ENCODE measurements at regions not wholly inside any gene's neighbourhood (a gene's known extent, or its start where the extent isn't known, plus 50 kb on each side); places are given as distances from the start of the nearest gene placed in this dataset.

GRCh38 chr7:26071622-26072456 is 80.2 kb upstream of the NFE2L3 start:
- no peak for FAIRE-seq
- DNase-seq (ENCODE audit: insufficient read length, low spot score): no peak
- no peak for TF ChIP-seq SPI1 (IDR thresholded peaks at IDR 0.05; ENCODE audit: low read depth, low read length)
- TF ChIP-seq TAF1 (IDR thresholded peaks at IDR 0.05; ENCODE audit: low read depth, low read length): no peak
- TF ChIP-seq PAX5 (IDR thresholded peaks at IDR 0.05; ENCODE audit: insufficient read depth, low read length, severe bottlenecking): no peak
- no peak for TF ChIP-seq POU2F2 (IDR thresholded peaks at IDR 0.05; ENCODE audit: low read depth, low read length)
- TF ChIP-seq POLR2A (IDR thresholded peaks at IDR 0.05; ENCODE audit: low read depth, low read length): no peak

- TF ChIP-seq SPI1 (IDR thresholded peaks at IDR 0.05; ENCODE audit: low read depth, low read length): no peak
- TF ChIP-seq PAX5 (IDR thresholded peaks at IDR 0.05; ENCODE audit: insufficient read depth, low read length, severe bottlenecking): no peak
- no peak for TF ChIP-seq POU2F2 (IDR thresholded peaks at IDR 0.05; ENCODE audit: low read depth, low read length)
- no peak for TF ChIP-seq TAF1 (IDR thresholded peaks at IDR 0.05; ENCODE audit: low read depth, low read length)
- no peak for TF ChIP-seq POLR2AphosphoS5 (IDR thresholded peaks at IDR 0.05; ENCODE audit: low read depth, low read length)
- no peak for TF ChIP-seq POLR2A (IDR thresholded peaks at IDR 0.05; ENCODE audit: low read depth, low read length)
- DNase-seq (ENCODE audit: insufficient read length, low spot score) (no peak), FAIRE-seq (no peak)
These were observed 79.0 kb upstream of the NFE2L3 start for GRCh38 chr7:26073041-26073440.

GRCh38 chr7:26074919-26075318 is 77.1 kb upstream of the NFE2L3 start:
- FAIRE-seq: no peak
- TF ChIP-seq POU2F2 (IDR thresholded peaks at IDR 0.05; ENCODE audit: low read depth, low read length): no peak
- TF ChIP-seq PAX5 (IDR thresholded peaks at IDR 0.05; ENCODE audit: insufficient read depth, low read length, severe bottlenecking): no peak
- no peak for TF ChIP-seq POLR2A (IDR thresholded peaks at IDR 0.05; ENCODE audit: low read depth, low read length)
- no peak for TF ChIP-seq TAF1 (IDR thresholded peaks at IDR 0.05; ENCODE audit: low read depth, low read length)
- TF ChIP-seq SPI1 (IDR thresholded peaks at IDR 0.05; ENCODE audit: low read depth, low read length): no peak
- no peak for TF ChIP-seq POLR2AphosphoS5 (IDR thresholded peaks at IDR 0.05; ENCODE audit: low read depth, low read length)

GRCh38 chr7:26076691-26077090 is 75.3 kb upstream of the NFE2L3 start:
- TF ChIP-seq TAF1 (IDR thresholded peaks at IDR 0.05; ENCODE audit: low read depth, low read length) (no peak), POU2F2 (IDR thresholded peaks at IDR 0.05; ENCODE audit: low read depth, low read length) (no peak), PAX5 (IDR thresholded peaks at IDR 0.05; ENCODE audit: insufficient read depth, low read length, severe bottlenecking) (no peak), POLR2A (IDR thresholded peaks at IDR 0.05; ENCODE audit: low read depth, low read length) (no peak)
- FAIRE-seq (no peak), DNase-seq (ENCODE audit: insufficient read length, low spot score) (no peak)

More at GRCh38 chr7:26074919-26075318, 77.1 kb upstream of the NFE2L3 start:
- DNase-seq (ENCODE audit: insufficient read length, low spot score): no peak

GRCh38 chr7:26078437-26079336 is 73.3 kb upstream of the NFE2L3 start:
- DNase-seq (ENCODE audit: insufficient read length, low spot score) (peak; percentile 47), FAIRE-seq (peak; percentile 96)
- no peak for TF ChIP-seq POU2F2 (IDR thresholded peaks at IDR 0.05; ENCODE audit: low read depth, low read length)
- TF ChIP-seq PAX5 (IDR thresholded peaks at IDR 0.05; ENCODE audit: insufficient read depth, low read length, severe bottlenecking): no peak
- TF ChIP-seq TAF1 (IDR thresholded peaks at IDR 0.05; ENCODE audit: low read depth, low read length): no peak
- no peak for TF ChIP-seq POLR2AphosphoS5 (IDR thresholded peaks at IDR 0.05; ENCODE audit: low read depth, low read length)
- no peak for TF ChIP-seq SPI1 (IDR thresholded peaks at IDR 0.05; ENCODE audit: low read depth, low read length)
- no peak for TF ChIP-seq POLR2A (IDR thresholded peaks at IDR 0.05; ENCODE audit: low read depth, low read length)

GRCh38 chr7:26081638-26082037 is 70.4 kb upstream of the NFE2L3 start:
- no peak for TF ChIP-seq PAX5 (IDR thresholded peaks at IDR 0.05; ENCODE audit: insufficient read depth, low read length, severe bottlenecking)
- TF ChIP-seq POU2F2 (IDR thresholded peaks at IDR 0.05; ENCODE audit: low read depth, low read length): no peak
- TF ChIP-seq POLR2AphosphoS5 (IDR thresholded peaks at IDR 0.05; ENCODE audit: low read depth, low read length): no peak
- TF ChIP-seq TAF1 (IDR thresholded peaks at IDR 0.05; ENCODE audit: low read depth, low read length): no peak
- TF ChIP-seq POLR2A (IDR thresholded peaks at IDR 0.05; ENCODE audit: low read depth, low read length): no peak
- FAIRE-seq: no peak
- no peak for DNase-seq (ENCODE audit: insufficient read length, low spot score)

GRCh38 chr7:26083113-26083512 is 68.9 kb upstream of the NFE2L3 start:
- DNase-seq (ENCODE audit: insufficient read length, low spot score): no peak
- no peak for FAIRE-seq

GRCh38 chr7:26084418-26084817 is 67.6 kb upstream of the NFE2L3 start:
- FAIRE-seq: no peak
- TF ChIP-seq POLR2AphosphoS5 (IDR thresholded peaks at IDR 0.05; ENCODE audit: low read depth, low read length) (no peak), SPI1 (IDR thresholded peaks at IDR 0.05; ENCODE audit: low read depth, low read length) (no peak), PAX5 (IDR thresholded peaks at IDR 0.05; ENCODE audit: insufficient read depth, low read length, severe bottlenecking) (no peak), POLR2A (IDR thresholded peaks at IDR 0.05; ENCODE audit: low read depth, low read length) (no peak), TAF1 (IDR thresholded peaks at IDR 0.05; ENCODE audit: low read depth, low read length) (no peak), POU2F2 (IDR thresholded peaks at IDR 0.05; ENCODE audit: low read depth, low read length) (no peak)
- no peak for DNase-seq (ENCODE audit: insufficient read length, low spot score)

More at GRCh38 chr7:26083113-26083512, 68.9 kb upstream of the NFE2L3 start:
- TF ChIP-seq TAF1 (IDR thresholded peaks at IDR 0.05; ENCODE audit: low read depth, low read length) (no peak), PAX5 (IDR thresholded peaks at IDR 0.05; ENCODE audit: insufficient read depth, low read length, severe bottlenecking) (no peak), SPI1 (IDR thresholded peaks at IDR 0.05; ENCODE audit: low read depth, low read length) (no peak), POLR2AphosphoS5 (IDR thresholded peaks at IDR 0.05; ENCODE audit: low read depth, low read length) (no peak), POLR2A (IDR thresholded peaks at IDR 0.05; ENCODE audit: low read depth, low read length) (no peak), POU2F2 (IDR thresholded peaks at IDR 0.05; ENCODE audit: low read depth, low read length) (no peak)

- no peak for FAIRE-seq
- TF ChIP-seq SPI1 (IDR thresholded peaks at IDR 0.05; ENCODE audit: low read depth, low read length) (no peak), POLR2A (IDR thresholded peaks at IDR 0.05; ENCODE audit: low read depth, low read length) (no peak), TAF1 (IDR thresholded peaks at IDR 0.05; ENCODE audit: low read depth, low read length) (no peak), POU2F2 (IDR thresholded peaks at IDR 0.05; ENCODE audit: low read depth, low read length) (no peak), POLR2AphosphoS5 (IDR thresholded peaks at IDR 0.05; ENCODE audit: low read depth, low read length) (no peak), PAX5 (IDR thresholded peaks at IDR 0.05; ENCODE audit: insufficient read depth, low read length, severe bottlenecking) (no peak)
- DNase-seq (ENCODE audit: insufficient read length, low spot score): no peak
These were observed 66.2 kb upstream of the NFE2L3 start for GRCh38 chr7:26085771-26086170.
